ENCODE measurements at regions not wholly inside any gene's neighbourhood (a gene's known extent, or its start where the extent isn't known, plus 50 kb on each side); places are given as distances from the start of the nearest gene placed in this dataset.

- H3K9ac ChIP-seq (ENCODE audit: low read length) = no peak overlapping the region
- WGBS (ENCODE audit: insufficient coverage) = 80% methylated on average over 5 of the region's 8 CpGs
- ATAC-seq (ENCODE audit: low read depth) = no peak
- intact Hi-C loops (cut with micrococcal nuclease) = no loop called here
- H3K36me3 ChIP-seq (replicated peaks in 1 of 2; ENCODE audit: control extremely low read depth in 1 of 2, control insufficient read depth in 1 of 2, extremely low read depth in 1 of 2, insufficient read depth in 2 of 2, low read length in 1 of 2) = no peaks in the 10 kb centered on the region
- H3K9me3 ChIP-seq (ENCODE audit: control extremely low read depth in 1 of 3, control insufficient read depth in 2 of 3, insufficient read depth in 1 of 3, low read length in 2 of 3) = no peaks in the 10 kb centered on the region
- no peaks in the 10 kb centered on the region for H3K4me1 Mint-ChIP-seq
- no peaks in the 10 kb centered on the region for H3K79me2 ChIP-seq (ENCODE audit: control insufficient read depth, insufficient read depth, low read length)
- no peak for DNase-seq
- no peak overlapping the region for H2AFZ ChIP-seq (ENCODE audit: insufficient read depth, low read depth, low read length, poor library complexity, severe bottlenecking)
- peaks cover 4% of the 10 kb centered on the region for H3K27me3 Mint-ChIP-seq
- no peaks in the 10 kb centered on the region for H4K20me1 ChIP-seq (ENCODE audit: control insufficient read depth, insufficient read depth, low read length, poor library complexity, severe bottlenecking)
- H3K27ac ChIP-seq (ENCODE audit: low read length in 2 of 2) = no peak overlapping the region
- TF ChIP-seq CTCF (IDR thresholded peaks at IDR 0.05) (no peak), EZH2 (IDR thresholded peaks at IDR 0.05; ENCODE audit: borderline replicate concordance, insufficient read depth, low read depth, low read length, poor library complexity, severe bottlenecking) (no peak)
- H3K4me2 ChIP-seq (replicated peaks; ENCODE audit: low read depth, low read length, poor library complexity, severe bottlenecking) = no peak overlapping the region
- no peak overlapping the region for H3K4me3 ChIP-seq (ENCODE audit: control extremely low read depth in 1 of 5, extremely low read depth in 1 of 5, insufficient read depth in 1 of 5, low read depth in 2 of 5, low read length in 4 of 5)
- no peak overlapping the region for H3K4me3 Mint-ChIP-seq
- ChIA-PET POLR2A (no interaction called here), CTCF (no interaction called here)
- H3K9me3 Mint-ChIP-seq (ENCODE audit: insufficient read depth) = no peaks in the 10 kb centered on the region
- H3K4me1 ChIP-seq (ENCODE audit: control insufficient read depth in 2 of 2, insufficient read depth in 2 of 2, low read length in 2 of 2) = no peaks in the 10 kb centered on the region
- H3K27ac Mint-ChIP-seq = no peak overlapping the region
- H3K27me3 ChIP-seq (replicated peaks in 1 of 4; ENCODE audit: control extremely low read depth in 1 of 4, control insufficient read depth in 3 of 4, insufficient read depth in 4 of 4, low read length in 3 of 4) = no peaks in the 10 kb centered on the region
Observed at GRCh38 chr10:121078036-121078435, 226.9 kb downstream of the WDR11 start.

- no peak for ATAC-seq (ENCODE audit: low read depth)
- H3K9ac ChIP-seq (ENCODE audit: low read length) = no peak overlapping the region
Observed at GRCh38 chr10:121078672-121079102, 227.5 kb downstream of the WDR11 start.

More at GRCh38 chr10:121078672-121079102, 227.5 kb downstream of the WDR11 start:
- H3K4me1 ChIP-seq (ENCODE audit: control insufficient read depth in 2 of 2, insufficient read depth in 2 of 2, low read length in 2 of 2) = no peaks in the 10 kb centered on the region
- Mint-ChIP-seq H3K27ac (no peak overlapping the region), H3K27me3 (peaks cover 4% of the 10 kb centered on the region), H3K4me1 (no peaks in the 10 kb centered on the region), H3K4me3 (no peak overlapping the region), H3K9me3 (ENCODE audit: insufficient read depth) (no peaks in the 10 kb centered on the region)
- H3K9me3 ChIP-seq (ENCODE audit: control extremely low read depth in 1 of 3, control insufficient read depth in 2 of 3, insufficient read depth in 1 of 3, low read length in 2 of 3) = no peaks in the 10 kb centered on the region
- no peak overlapping the region for H3K4me2 ChIP-seq (replicated peaks; ENCODE audit: low read depth, low read length, poor library complexity, severe bottlenecking)
- no peak overlapping the region for H3K27ac ChIP-seq (ENCODE audit: low read length in 2 of 2)
- H3K79me2 ChIP-seq (ENCODE audit: control insufficient read depth, insufficient read depth, low read length) = no peaks in the 10 kb centered on the region
- DNase-seq = no peak
- CTCF ChIA-PET = no interaction called here
- no peak overlapping the region for H2AFZ ChIP-seq (ENCODE audit: insufficient read depth, low read depth, low read length, poor library complexity, severe bottlenecking)
- TF ChIP-seq CTCF (IDR thresholded peaks at IDR 0.05) (no peak), EZH2 (IDR thresholded peaks at IDR 0.05; ENCODE audit: borderline replicate concordance, insufficient read depth, low read depth, low read length, poor library complexity, severe bottlenecking) (no peak)
- intact Hi-C loops (cut with micrococcal nuclease) = no loop called here
- no peaks in the 10 kb centered on the region for H3K27me3 ChIP-seq (replicated peaks in 1 of 4; ENCODE audit: control extremely low read depth in 1 of 4, control insufficient read depth in 3 of 4, insufficient read depth in 4 of 4, low read length in 3 of 4)
- POLR2A ChIA-PET = no interaction called here
- H3K4me3 ChIP-seq (ENCODE audit: control extremely low read depth in 1 of 5, extremely low read depth in 1 of 5, insufficient read depth in 1 of 5, low read depth in 2 of 5, low read length in 4 of 5) = no peak overlapping the region
- H3K36me3 ChIP-seq (replicated peaks in 1 of 2; ENCODE audit: control extremely low read depth in 1 of 2, control insufficient read depth in 1 of 2, extremely low read depth in 1 of 2, insufficient read depth in 2 of 2, low read length in 1 of 2) = no peaks in the 10 kb centered on the region
- no peaks in the 10 kb centered on the region for H4K20me1 ChIP-seq (ENCODE audit: control insufficient read depth, insufficient read depth, low read length, poor library complexity, severe bottlenecking)
- WGBS (ENCODE audit: insufficient coverage) = 83% methylated on average over 8 of the region's 8 CpGs

Measured in B cell (primary cell).